G401 (cell line): ENCODE measurements at regions not wholly inside any gene's neighbourhood (a gene's known extent, or its start where the extent isn't known, plus 50 kb on each side); places are given as distances from the start of the nearest gene placed in this dataset.

Experiments
- DNase-seq: peaks from one replicate; pipeline ENCODE4 v3.0.0-alpha.2; 2015; ENCODE audit warnings: low spot score
- in situ Hi-C: cut with HindIII; loops from 2 replicates; pipeline ENCODE4 v1.10.0; 2016; ENCODE audit warnings: low sequenced_read_pairs, mixed read lengths

DNA sequence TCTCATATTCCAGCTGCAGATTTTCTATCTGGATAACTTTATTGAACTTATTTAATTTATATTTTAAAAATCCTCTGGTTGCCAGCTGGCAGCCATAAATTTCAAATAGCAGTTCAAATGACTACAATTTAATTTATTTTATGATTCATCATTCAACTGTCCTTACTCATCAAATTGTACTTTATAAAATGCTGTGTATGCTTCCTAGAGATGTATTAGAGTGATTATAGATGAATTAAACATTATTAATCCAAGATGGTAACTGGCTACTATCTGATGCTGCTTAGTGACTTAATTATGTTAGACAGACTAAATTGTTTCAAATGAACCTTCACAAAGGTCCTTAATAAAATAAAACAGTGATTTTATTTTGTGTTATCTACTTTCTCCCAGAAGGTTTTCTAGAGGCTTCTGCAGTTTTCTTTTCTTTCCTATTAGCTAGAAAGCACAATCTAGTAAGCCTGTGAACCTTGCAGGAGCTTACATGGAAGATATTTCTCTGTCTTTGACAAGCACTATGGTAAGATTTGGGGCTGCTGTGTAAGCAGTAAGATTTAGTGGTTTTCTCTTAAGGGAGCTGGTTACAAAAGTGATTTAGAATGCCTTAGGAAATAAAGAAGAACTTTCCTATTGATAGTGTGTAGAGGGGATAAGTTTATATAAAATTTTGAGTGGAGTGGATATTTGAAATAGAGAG, 322.3 kb downstream of the FSIP2 start:
- no peak for DNase-seq
- in situ Hi-C loops: no loop called here

DNA sequence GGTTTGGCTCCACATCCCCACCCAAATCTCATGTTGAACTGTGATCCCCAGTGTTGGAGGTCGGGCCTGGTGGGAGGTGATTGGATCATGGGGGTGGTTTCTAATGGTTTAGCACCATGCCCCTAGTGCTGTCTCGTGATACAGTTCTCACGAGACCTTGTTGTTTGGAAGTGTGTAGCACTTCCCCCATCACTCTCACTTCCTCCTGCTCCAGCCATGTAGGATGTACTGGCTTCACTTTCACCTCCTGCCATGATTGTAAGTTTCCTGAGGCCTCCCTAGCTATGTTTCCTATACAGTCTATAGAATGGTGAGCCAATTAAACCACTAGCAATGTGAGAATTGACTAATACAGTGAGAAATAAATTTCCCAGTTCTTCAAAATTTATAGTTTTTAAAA, 325.9 kb downstream of the FSIP2 start:
- in situ Hi-C loops: no loop called here

DNA sequence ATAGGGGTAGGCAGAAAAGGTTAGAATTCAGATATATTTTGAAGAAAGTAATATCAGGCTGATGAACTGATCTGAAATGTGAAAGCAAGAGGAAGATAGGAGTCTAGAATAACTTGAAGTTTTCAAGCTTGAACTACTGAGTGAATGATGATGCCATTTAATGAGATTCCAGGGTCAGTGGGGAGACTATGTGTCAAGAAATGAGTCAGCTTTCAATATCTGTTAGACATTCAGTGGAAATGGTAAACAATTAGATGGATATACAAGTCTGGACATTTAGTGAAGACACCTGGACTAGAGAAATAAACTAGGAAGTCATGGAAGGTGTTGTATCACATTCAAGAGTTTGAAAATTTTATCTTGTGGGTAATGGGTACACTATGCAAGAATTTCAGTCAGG, 326.9 kb downstream of the FSIP2 start:
- DNase-seq: no peak
- in situ Hi-C loops: no loop called here

More for the DNA sequence above, 325.9 kb downstream of the FSIP2 start:
- no peak for DNase-seq

DNA sequence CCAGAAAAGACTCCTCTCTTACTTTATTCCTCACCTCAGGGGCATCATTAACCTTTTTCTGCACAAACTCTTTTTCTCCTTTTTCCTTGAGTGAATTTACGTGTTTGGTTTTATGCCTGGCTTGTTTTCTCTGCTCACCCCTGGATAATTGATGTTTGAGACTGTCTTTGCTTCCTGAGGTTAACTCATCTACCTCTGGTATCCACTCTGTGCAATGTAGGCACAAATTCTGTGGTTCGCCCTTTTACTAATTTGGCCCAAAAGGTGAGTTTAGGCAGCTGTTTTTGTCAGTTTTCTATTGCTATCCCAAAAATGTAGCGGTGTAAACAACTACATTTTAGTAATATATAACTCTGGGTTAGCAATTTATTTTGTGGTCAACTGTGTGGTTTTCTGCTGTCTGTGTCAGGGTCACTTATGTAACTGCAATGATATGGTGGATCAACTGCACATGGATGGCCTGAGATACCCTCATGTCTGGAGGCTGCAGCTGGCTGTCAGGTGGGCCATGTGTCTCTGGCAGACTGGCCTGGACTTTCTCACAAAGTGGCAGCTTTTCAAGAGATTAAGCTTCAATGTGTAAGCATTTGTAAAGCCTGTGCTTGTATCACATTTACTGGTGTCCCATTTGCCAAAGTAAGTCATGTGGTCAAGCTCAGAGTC, 329.7 kb downstream of the FSIP2 start:
- in situ Hi-C loops: no loop called here
- no peak for DNase-seq

DNA sequence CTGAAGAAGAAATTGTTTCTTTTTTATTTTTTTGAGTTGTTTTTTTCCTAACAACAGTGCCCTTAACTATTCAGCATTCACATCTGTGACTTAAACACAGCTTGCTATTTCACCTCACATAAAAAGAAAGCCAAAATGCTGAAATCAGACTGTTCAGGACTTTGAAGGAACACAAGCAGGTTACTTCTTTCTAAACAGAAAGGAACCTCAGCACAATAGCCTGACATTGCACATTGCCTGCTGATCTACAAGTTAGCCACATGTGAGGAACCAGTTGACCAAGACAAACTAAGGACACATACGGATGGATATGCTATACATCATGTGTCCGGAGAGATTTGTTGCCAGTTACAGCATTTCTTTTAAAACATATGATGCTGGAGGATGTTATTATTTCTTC, 331.1 kb downstream of the FSIP2 start:
- in situ Hi-C loops: no loop called here
- no peak for DNase-seq

DNA sequence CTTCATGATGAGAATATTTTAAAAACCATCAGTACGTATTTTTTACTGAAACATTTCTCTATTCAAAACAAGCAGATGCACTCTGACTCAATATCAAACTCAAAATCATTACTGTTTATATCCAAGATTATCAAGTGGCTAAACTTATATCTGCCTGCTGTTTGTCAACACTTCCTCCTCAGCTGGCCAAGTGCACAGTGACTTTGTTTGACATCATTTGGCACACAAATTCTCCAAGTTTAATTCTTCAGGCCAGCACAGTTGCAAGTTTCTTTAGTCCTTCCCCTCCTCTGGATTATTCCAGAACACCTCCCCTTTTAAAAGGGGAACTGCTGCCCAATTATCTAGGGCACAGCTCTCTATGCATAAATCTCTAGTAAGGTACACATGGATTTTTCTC, 346.6 kb downstream of the FSIP2 start:
- no peak for DNase-seq
- in situ Hi-C loops: no loop called here

DNA sequence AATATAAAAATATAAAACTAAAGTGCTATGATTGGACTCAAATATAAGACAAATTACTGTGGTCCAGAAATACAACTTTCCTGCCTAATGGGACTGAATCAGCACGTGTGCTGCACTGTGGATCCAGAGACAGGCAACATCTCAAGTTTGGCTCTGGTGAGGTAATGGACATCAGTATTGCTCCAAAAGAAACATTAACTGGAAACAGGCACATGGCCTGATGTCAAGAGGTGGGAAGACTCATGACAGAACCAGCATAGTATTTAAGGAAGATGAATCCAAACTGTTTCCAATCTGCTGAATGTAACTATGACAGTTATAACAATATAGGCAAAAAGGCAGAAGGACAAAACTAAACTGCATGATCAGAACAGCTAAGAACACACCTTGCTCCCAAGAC, 354.6 kb downstream of the FSIP2 start:
- in situ Hi-C loops: no loop called here
- DNase-seq: no peak

DNA sequence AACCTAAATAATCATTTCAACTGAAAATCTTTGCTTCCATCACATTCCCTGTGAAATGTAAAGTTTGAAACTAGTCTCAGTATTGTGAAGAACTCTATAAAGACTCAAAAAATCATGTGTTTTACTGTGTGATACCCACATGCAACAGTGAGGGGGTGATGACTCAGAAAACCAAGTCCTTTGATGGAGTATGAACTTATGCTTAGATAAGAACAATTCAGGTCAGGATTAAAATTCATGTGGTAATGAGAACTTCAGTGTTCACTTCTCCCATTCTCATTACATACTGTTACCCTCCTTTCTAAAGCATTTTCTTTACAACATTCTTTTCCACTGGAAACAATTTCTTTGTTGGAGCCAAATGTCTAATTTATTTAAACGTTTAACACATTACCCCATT, 360.2 kb downstream of the FSIP2 start:
- DNase-seq: peak; percentile 20
- in situ Hi-C loops: no loop called here

DNA sequence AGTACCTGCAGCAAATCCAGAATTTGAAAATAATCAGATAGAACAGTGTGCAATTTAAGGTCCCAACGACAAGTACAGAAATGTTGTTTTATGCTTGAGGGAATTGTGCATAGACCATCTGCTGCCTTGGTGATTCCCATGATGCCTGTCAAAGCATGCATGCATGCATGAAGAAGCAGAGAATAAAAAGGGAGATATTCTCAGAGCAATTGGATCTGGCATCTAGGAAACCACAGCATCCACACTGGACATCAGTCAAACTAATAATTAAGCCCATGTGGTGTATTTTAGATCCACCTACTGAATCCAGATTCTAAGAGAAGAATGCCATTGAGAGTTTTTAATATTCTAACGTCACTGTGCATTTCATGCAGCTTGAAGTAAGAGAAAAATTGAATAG, 361.2 kb downstream of the FSIP2 start:
- peak; percentile 97 for DNase-seq
- in situ Hi-C loops: no loop called here

DNA sequence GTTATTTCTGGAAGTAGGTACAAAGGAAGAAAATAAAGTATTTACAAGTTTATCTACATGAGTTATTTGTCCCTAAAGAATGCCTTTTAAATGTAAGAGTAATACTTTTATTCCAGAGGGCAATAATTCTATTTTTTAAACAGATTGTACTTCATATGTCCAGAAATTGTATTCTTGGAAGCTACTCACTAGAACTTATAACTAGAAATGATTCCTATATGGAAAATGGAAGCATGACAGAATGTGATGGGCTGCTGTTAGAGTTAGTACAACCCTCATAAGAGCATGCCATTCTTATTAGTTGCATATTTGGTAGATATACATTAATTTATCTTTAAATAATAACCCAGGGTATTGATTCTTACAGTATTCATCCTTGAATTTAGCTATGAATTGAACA, 362.0 kb downstream of the FSIP2 start:
- DNase-seq: no peak
- in situ Hi-C loops: no loop called here

DNA sequence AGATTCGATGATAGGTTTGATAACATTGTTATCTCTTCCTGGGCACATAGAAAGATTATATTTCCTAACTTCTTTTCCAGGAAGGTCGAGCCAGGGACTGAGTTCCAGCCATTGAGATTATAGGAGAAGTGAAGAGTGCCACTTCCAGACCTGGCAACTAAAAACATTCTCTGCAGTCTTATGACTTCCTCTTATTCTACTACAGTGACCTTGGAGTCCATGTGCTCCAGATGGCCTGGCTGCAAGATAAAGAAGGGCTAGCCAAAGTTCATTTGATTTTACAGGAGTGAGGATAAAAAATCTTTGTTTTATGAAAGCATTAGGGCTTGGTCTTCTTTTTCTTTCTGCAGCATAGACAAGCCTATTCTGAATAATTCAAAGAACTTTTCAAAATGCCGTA, 363.0 kb downstream of the FSIP2 start:
- in situ Hi-C loops: no loop called here
- peak; percentile 85 for DNase-seq

DNA sequence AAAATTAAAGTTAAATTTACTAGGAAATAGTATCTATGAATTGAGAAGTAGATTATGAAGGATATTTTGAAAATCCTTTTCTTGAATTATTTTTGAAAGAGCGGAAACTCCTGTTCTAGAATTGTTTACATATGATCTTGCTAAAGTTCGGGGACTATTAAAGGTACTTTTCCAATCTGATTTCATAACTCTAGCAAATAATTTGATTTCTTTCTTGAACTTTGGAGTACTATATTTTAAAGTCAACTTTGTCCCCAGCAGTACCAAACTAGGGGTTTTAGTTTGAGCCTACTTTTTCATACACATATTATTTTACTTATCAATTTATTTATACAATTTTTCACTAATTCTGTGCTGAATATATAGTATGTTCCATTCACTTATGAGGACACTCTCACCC, 364.7 kb downstream of the FSIP2 start:
- DNase-seq: no peak
- in situ Hi-C loops: no loop called here

DNA sequence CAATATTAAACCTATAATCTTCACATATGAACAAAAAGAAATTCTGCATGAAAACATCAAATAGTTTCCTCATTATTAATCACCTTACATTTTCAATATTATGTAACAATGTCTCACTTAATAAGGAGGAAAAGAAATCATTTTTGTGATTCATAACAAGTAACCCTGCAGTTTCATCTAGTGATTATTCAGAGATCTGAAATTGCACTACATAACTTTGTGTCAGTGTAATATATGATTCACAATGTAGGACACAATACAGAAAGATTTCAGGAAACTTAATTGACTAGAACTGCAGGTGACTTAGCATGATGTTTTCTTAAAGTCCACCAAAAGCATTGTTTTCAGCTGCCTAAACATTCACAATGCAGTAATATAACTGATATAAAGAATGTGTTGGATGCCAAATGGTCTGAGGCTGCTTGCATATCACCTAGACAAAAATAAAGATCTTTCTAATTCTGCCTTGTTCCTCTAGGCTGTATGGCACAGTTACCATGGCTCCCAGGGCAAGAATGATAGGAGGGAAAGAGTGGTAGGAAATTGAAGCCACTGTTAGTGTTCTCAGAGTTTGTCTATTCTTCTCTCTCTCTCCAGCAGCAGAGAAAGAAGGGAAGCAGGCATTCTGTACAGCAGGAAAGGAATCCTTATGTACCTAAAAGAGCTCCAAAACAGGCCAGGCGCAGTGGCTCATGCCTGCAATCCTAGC, 366.6 kb downstream of the FSIP2 start:
- in situ Hi-C loops: no loop called here
- no peak for DNase-seq

DNA sequence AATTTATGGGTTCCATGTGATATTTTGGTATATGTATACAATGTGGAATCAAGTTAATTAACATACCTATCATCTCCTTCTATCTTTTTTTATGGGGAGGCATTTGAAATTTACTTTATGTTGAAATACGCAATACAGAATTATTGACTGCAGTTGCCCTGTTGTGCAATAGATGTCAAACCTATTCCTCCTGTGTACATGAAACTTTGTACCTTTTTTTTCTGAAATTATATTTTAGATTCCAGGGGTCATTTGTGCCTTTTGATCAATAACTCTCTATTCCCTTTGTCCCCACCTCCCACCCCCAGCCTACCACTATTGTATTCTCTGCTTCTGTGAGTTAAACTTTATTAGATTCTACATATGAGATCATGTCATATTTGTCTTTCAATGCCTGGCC, 369.9 kb downstream of the FSIP2 start:
- in situ Hi-C loops: no loop called here
- DNase-seq: no peak

DNA sequence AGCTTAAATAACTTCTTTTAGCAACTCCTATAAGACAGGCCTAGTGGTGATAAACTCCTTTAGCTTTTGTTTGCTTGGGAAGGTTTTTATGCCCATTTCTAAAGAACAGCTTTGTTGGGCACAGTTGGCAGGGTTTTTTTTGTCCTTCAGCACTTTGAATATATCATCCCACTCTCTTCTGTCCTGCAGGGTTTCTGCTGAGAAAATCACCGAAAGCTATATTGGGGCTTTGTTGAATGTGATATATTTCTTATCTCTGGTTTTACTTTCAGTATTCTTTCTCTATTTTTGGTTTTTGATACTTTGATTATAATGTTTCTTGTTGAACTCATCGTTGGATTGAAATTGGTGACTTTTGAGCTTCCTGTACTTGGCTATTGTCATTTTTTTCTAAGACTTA, 372.8 kb upstream of the ZC3H15 start:
- in situ Hi-C loops: no loop called here
- DNase-seq: no peak

DNA sequence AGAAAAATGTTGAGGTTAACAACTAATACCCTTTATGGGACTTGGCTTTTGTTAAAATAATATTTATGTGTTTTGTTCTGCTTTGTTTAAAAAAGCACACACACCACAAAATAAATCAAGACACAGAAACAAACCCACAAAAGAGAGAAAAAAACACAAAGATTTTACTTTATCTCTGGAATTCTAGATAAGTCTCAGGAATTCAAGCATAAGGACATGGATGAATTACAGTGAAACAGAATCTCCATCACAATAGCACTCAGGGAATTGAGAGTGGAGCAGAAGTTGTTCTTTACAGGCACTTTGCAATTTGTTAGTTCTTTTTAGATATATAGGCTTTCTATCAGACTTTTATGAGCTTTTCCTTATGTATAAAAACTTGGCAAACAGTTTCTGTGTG, 360.9 kb upstream of the ZC3H15 start:
- DNase-seq: no peak
- in situ Hi-C loops: no loop called here

DNA sequence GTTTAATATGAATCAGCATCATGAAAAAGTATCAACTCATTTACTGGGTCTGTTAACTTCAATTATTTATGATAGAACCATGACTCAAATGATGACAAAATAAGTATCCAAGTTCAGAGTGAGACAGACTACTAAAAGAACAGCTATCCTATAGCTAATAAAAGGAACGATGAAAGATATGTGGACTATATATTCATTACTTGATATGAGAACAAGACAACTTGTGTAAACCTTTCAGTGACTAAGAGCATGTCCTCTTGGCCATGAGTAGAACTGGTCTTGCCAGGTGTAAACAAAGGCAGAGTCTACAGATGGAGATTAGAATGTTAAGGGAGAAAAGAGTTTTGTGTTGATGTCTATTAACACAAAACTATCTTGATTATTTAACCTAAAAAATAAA, 360.4 kb upstream of the ZC3H15 start:
- no peak for DNase-seq
- in situ Hi-C loops: no loop called here

DNA sequence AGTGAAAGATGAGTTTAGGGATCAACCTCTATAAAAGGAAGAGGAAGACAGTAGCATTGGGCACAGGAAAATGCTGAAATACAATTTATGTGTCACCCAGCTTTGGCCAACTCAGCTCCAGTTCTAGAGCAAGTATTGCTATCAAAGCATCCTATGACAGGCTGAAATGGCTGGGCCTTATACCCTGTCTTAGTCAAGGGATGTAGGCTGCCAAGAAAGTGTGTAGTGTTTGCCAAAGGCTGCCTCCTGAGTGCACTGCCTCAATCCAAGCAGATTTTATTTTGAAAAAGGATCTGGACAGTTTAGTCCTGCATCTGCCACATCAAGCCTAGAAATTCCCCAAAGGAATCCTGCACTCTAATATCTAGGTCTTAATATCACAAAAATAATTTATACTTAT, 359.9 kb upstream of the ZC3H15 start:
- in situ Hi-C loops: no loop called here
- peak; percentile 82 for DNase-seq

DNA sequence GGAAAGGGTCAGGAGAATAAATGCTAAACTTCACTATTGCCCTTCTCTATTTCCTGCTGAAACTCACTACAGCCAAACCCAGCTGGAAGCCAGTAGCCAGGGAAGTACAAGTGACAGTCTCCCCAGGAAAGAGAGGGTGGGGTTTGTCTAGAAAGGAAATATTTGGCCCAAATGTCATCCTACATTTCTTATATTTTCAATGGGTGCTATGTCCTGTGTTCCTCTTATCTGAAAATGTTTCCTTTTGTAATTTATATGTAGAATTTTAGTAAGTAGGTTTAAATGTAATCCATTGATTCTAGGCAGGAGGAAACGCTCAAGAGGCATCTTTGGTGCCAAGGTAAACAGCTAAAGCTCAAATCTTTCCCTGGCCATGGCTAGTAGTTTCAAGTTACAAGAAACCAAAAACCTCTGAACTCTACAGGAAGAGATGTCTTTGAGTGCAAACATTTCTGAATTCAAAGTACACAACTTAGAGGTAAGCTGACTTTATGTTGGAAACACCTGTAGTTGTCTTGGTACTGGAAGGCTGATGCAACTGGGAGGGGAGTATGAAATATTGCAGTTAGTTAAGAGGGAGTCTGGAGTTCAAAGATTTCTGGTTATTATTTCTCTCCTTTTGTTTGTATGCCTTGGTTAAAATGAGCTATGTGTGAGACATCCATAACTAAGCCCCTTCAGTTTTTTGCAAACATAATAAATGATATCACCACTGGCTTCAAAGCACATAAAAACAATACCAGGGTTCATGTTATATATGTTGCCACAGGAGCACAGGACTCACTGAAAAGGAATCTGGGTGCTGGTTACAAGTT, 356.1 kb upstream of the ZC3H15 start:
- in situ Hi-C loops: no loop called here
- no peak for DNase-seq
